CD8-positive, alpha-beta memory T cell (primary cell): ENCODE measurements at regions not wholly inside any gene's neighbourhood (a gene's known extent, or its start where the extent isn't known, plus 50 kb on each side); places are given as distances from the start of the nearest gene placed in this dataset.

Experiments used
- CTCF ChIA-PET: fragments of 350-600 bp; sonication (Branson Sonifier 250); formaldehyde crosslinking; loops from one replicate; lab custom pipeline; 2021; ENCODE audit warnings: antibody characterized with exemption; lab: Charles Lee
- POLR2A ChIA-PET: fragments of 350-600 bp; sonication (Branson Sonifier 250); formaldehyde crosslinking; loops from one replicate; lab custom pipeline; 2021; ENCODE audit warnings: antibody characterized with exemption; lab: Charles Lee
- DNase-seq, 5 donors: peaks; one replicate each; pipeline versions ENCODE4 v3.0.0 to v3.0.0-alpha.2; 2020 to 2022; ENCODE audit warnings: mixed read lengths in 1 of 5
- H3K27ac ChIP-seq: one replicate; pipeline ENCODE4 v1.7.0; 2013; ENCODE audit warnings: low read depth, mild to moderate bottlenecking, low read length, moderate library complexity
- H3K27me3 ChIP-seq: 2 replicates; pipeline ENCODE4 v1.7.0; 2013; ENCODE audit warnings: low read length, mild to moderate bottlenecking; ENCODE audit not compliant: insufficient read depth, poor library complexity, severe bottlenecking
- H3K36me3 ChIP-seq: 2 replicates; pipeline ENCODE4 v1.7.0; 2013; ENCODE audit warnings: mild to moderate bottlenecking, low read length, moderate library complexity; ENCODE audit not compliant: insufficient read depth
- H3K4me1 ChIP-seq: 2 replicates; pipeline ENCODE4 v1.7.0; 2013; ENCODE audit warnings: mild to moderate bottlenecking, low read length, moderate library complexity; ENCODE audit not compliant: insufficient read depth
- H3K4me3 ChIP-seq: 2 replicates; pipeline ENCODE4 v1.7.0; 2013; ENCODE audit warnings: mild to moderate bottlenecking, low read length
- H3K9me3 ChIP-seq: 2 replicates; pipeline ENCODE4 v1.7.0; 2013; ENCODE audit warnings: mild to moderate bottlenecking, low read length
- H3K27ac Mint-ChIP-seq, 8 donors: one replicate each; pipeline ENCODE4 v1.8.0; 2020 to 2021; ENCODE audit warnings: mixed read lengths in 8 of 8, mild to moderate bottlenecking in 6 of 8, inconsistent platforms in 3 of 8, moderate library complexity in 3 of 8
- H3K27me3 Mint-ChIP-seq, 2 donors: one replicate each; pipeline ENCODE4 v1.8.0; 2020 to 2021; ENCODE audit warnings: mixed read lengths in 2 of 2, mild to moderate bottlenecking in 1 of 2, moderate library complexity in 1 of 2
- H3K36me3 Mint-ChIP-seq, 3 donors: one replicate each; pipeline ENCODE4 v1.8.0; 2020 to 2021; ENCODE audit warnings: mixed read lengths in 3 of 3, inconsistent platforms in 1 of 3, mild to moderate bottlenecking in 1 of 3
- H3K4me1 Mint-ChIP-seq, 3 donors: one replicate each; pipeline ENCODE4 v1.8.0; 2020 to 2021; ENCODE audit warnings: mixed read lengths in 3 of 3, inconsistent platforms in 1 of 3, mild to moderate bottlenecking in 1 of 3
- H3K4me3 Mint-ChIP-seq, 7 donors: one replicate each; pipeline ENCODE4 v1.8.0; 2020 to 2021; ENCODE audit warnings: mixed read lengths in 7 of 7, mild to moderate bottlenecking in 6 of 7, moderate library complexity in 4 of 7, inconsistent platforms in 2 of 7
- H3K9me3 Mint-ChIP-seq, 5 donors: one replicate each; pipeline ENCODE4 v1.8.0; 2020 to 2022; ENCODE audit warnings: mixed read lengths in 5 of 5, mild to moderate bottlenecking in 3 of 5, moderate library complexity in 2 of 5, inconsistent platforms in 1 of 5

DNA sequence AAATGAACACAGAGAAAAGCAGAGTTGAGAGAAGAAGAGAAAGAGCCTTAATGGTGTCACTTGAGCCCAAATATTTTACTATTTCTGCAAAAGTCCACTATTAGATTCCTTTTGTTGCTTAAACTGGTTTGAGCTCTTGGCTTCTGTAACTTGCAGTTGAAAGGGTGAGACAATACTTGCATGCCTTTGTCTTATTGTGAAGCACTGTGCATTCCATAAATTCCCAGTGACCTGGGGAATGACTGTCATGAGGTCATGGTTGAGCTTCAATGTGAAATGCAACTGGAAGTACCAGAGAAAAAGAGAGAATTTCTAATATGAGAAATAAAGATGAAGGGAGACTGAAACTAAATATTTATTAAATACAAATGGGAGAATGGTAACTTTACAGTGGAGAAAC, 310.9 kb downstream of the TDRD3 start:
- Mint-ChIP-seq H3K36me3 (no peaks in the 10 kb centered on the region), H3K4me1 (no peaks in the 10 kb centered on the region), H3K9me3 (peaks cover 0 to 6% (median 3%) of the 10 kb centered on the region in 5 donors), H3K27ac (no peak overlapping the region), H3K27me3 (peaks cover 0 to 1% of the 10 kb centered on the region in 2 donors), H3K4me3 (no peak overlapping the region)
- Histone ChIP-seq H3K27me3 (no peaks in the 10 kb centered on the region), H3K27ac (no peak overlapping the region), H3K36me3 (no peaks in the 10 kb centered on the region), H3K4me3 (no peak overlapping the region), H3K4me1 (no peaks in the 10 kb centered on the region), H3K9me3 (no peaks in the 10 kb centered on the region)
- ChIA-PET POLR2A (no interaction called here), CTCF (no interaction called here)
- no peak for DNase-seq

DNA sequence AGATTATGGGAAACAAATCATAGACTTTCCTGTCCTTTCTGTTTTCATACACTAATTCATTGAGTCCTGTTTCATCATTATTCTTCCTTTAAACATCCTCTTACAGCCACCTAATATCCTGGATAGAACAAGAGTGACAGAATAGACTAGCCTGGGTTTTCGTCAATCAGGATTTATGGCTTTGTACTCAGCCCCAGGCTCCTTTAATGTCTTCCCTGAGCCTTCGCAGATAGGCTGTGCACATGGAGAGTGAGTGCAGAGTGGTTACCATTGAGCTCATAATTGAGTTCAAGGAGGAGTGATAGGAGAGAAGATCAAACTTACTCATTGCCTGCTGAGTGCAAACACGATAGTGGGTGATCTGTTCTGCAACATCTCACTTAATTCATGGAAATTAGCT, 304.9 kb downstream of the TDRD3 start:
- H3K4me1 ChIP-seq = no peaks in the 10 kb centered on the region
- POLR2A ChIA-PET = no interaction called here
- no peaks in the 10 kb centered on the region for H3K4me1 Mint-ChIP-seq
- no peak overlapping the region for H3K4me3 Mint-ChIP-seq
- H3K9me3 Mint-ChIP-seq = peaks cover 0 to 4% (median 2%) of the 10 kb centered on the region in 5 donors
- no peak overlapping the region for H3K27ac Mint-ChIP-seq
- CTCF ChIA-PET = no interaction called here
- H3K36me3 Mint-ChIP-seq = no peaks in the 10 kb centered on the region
- H3K27me3 ChIP-seq = no peaks in the 10 kb centered on the region
- no peaks in the 10 kb centered on the region for H3K9me3 ChIP-seq
- DNase-seq = no peak
- H3K36me3 ChIP-seq = no peaks in the 10 kb centered on the region
- no peak overlapping the region for H3K4me3 ChIP-seq
- no peak overlapping the region for H3K27ac ChIP-seq
- H3K27me3 Mint-ChIP-seq = peaks cover 0 to 1% of the 10 kb centered on the region in 2 donors

DNA sequence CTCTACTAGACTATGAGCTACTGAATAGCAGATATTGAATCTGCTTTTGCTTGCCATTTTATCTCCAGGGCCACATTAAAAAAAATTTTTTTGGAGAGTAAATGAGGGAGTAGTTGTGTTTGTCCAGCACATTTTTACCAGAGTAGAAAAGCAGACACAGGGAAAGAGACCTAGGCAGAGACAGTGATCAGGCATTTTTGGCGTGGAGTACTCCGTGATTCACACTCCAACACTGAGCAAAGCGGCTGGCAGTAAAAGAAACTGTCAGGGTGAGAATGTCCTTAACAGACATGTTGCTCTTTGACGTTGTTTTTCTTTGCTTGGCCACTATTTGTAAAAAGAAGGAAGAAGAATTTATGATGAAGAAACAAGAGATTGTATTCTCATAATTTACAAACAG, 304.0 kb downstream of the TDRD3 start:
- Mint-ChIP-seq H3K36me3 (no peaks in the 10 kb centered on the region), H3K4me3 (no peak overlapping the region), H3K27me3 (peaks cover 0 to 1% of the 10 kb centered on the region in 2 donors), H3K4me1 (no peaks in the 10 kb centered on the region), H3K9me3 (peaks cover 0 to 4% (median 2%) of the 10 kb centered on the region in 5 donors), H3K27ac (no peak overlapping the region)
- no peaks in the 10 kb centered on the region for H3K36me3 ChIP-seq
- H3K27ac ChIP-seq = no peak overlapping the region
- no peaks in the 10 kb centered on the region for H3K27me3 ChIP-seq
- ChIA-PET POLR2A (no interaction called here), CTCF (no interaction called here)
- DNase-seq = no peak
- H3K9me3 ChIP-seq = no peaks in the 10 kb centered on the region
- H3K4me1 ChIP-seq = no peaks in the 10 kb centered on the region
- no peak overlapping the region for H3K4me3 ChIP-seq

GRCh38 chr13:60699636-60700035, 302.6 kb downstream of the TDRD3 start:
- Mint-ChIP-seq H3K4me3 (no peak overlapping the region), H3K4me1 (no peaks in the 10 kb centered on the region), H3K27ac (no peak overlapping the region), H3K9me3 (peaks cover 0 to 4% (median 0%) of the 10 kb centered on the region in 5 donors), H3K36me3 (no peaks in the 10 kb centered on the region), H3K27me3 (peaks cover 0 to 1% of the 10 kb centered on the region in 2 donors)
- POLR2A ChIA-PET = no interaction called here
- no peak overlapping the region for H3K4me3 ChIP-seq
- CTCF ChIA-PET = no interaction called here
- H3K27me3 ChIP-seq = no peaks in the 10 kb centered on the region
- no peaks in the 10 kb centered on the region for H3K9me3 ChIP-seq
- DNase-seq = no peak
- no peaks in the 10 kb centered on the region for H3K36me3 ChIP-seq
- no peak overlapping the region for H3K27ac ChIP-seq
- no peaks in the 10 kb centered on the region for H3K4me1 ChIP-seq

GRCh38 chr13:60696602-60697001, 299.6 kb downstream of the TDRD3 start:
- Histone ChIP-seq H3K9me3 (no peaks in the 10 kb centered on the region), H3K4me1 (no peaks in the 10 kb centered on the region), H3K27ac (no peak overlapping the region), H3K36me3 (no peaks in the 10 kb centered on the region), H3K4me3 (no peak overlapping the region), H3K27me3 (no peaks in the 10 kb centered on the region)
- no peaks in the 10 kb centered on the region for H3K4me1 Mint-ChIP-seq
- no peaks in the 10 kb centered on the region for H3K36me3 Mint-ChIP-seq
- DNase-seq = no peak
- H3K27ac Mint-ChIP-seq = no peak overlapping the region
- H3K4me3 Mint-ChIP-seq = no peak overlapping the region
- POLR2A ChIA-PET = no interaction called here
- H3K9me3 Mint-ChIP-seq = peaks cover 0 to 4% (median 0%) of the 10 kb centered on the region in 5 donors
- no peaks in the 10 kb centered on the region for H3K27me3 Mint-ChIP-seq
- CTCF ChIA-PET = no interaction called here

GRCh38 chr13:60691268-60691667, 294.2 kb downstream of the TDRD3 start:
- no peaks in the 10 kb centered on the region for H3K4me1 ChIP-seq
- no peaks in the 10 kb centered on the region for H3K36me3 ChIP-seq
- no peaks in the 10 kb centered on the region for H3K36me3 Mint-ChIP-seq
- no peaks in the 10 kb centered on the region for H3K27me3 Mint-ChIP-seq
- CTCF ChIA-PET = no interaction called here
- no peaks in the 10 kb centered on the region for H3K9me3 ChIP-seq
- peaks cover 0 to 12% (median 2%) of the 10 kb centered on the region in 5 donors for H3K9me3 Mint-ChIP-seq
- H3K4me3 Mint-ChIP-seq = no peak overlapping the region
- no peak overlapping the region for H3K4me3 ChIP-seq
- DNase-seq = no peak
- POLR2A ChIA-PET = no interaction called here
- H3K4me1 Mint-ChIP-seq = no peaks in the 10 kb centered on the region
- H3K27ac ChIP-seq = no peak overlapping the region
- H3K27me3 ChIP-seq = no peaks in the 10 kb centered on the region
- H3K27ac Mint-ChIP-seq = no peak overlapping the region

DNA sequence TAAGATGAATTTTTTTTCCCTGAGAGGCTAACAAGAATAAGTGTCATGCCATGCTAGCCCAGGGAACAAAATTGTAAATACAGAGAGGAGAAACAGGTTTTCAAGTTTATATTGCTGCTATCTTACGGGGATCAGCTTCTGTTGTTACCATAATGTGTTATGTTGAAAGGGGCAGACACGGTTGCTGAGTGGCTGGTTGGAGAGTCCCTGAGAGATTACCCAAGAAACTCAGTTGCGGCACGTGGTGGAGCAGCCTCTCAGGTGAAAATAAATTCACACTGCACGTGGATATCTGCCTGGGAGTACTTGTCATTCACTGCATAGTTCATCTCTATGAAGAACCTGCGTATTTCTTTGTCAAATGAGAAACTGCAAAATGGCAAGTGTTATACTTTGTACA, 293.6 kb downstream of the TDRD3 start:
- H3K27ac ChIP-seq = no peak overlapping the region
- ChIA-PET CTCF (no interaction called here), POLR2A (no interaction called here)
- H3K36me3 Mint-ChIP-seq = no peaks in the 10 kb centered on the region
- H3K27me3 ChIP-seq = no peaks in the 10 kb centered on the region
- no peak overlapping the region for H3K4me3 ChIP-seq
- no peaks in the 10 kb centered on the region for H3K27me3 Mint-ChIP-seq
- H3K4me3 Mint-ChIP-seq = no peak overlapping the region
- no peaks in the 10 kb centered on the region for H3K4me1 ChIP-seq
- DNase-seq = no peak
- no peak overlapping the region for H3K27ac Mint-ChIP-seq
- peaks cover 0 to 12% (median 2%) of the 10 kb centered on the region in 5 donors for H3K9me3 Mint-ChIP-seq
- no peaks in the 10 kb centered on the region for H3K9me3 ChIP-seq
- no peaks in the 10 kb centered on the region for H3K4me1 Mint-ChIP-seq
- no peaks in the 10 kb centered on the region for H3K36me3 ChIP-seq

GRCh38 chr13:60689571-60689970, 292.6 kb downstream of the TDRD3 start:
- ChIA-PET POLR2A (no interaction called here), CTCF (no interaction called here)
- Histone ChIP-seq H3K36me3 (no peaks in the 10 kb centered on the region), H3K9me3 (no peaks in the 10 kb centered on the region), H3K27ac (no peak overlapping the region), H3K4me3 (no peak overlapping the region), H3K4me1 (no peaks in the 10 kb centered on the region), H3K27me3 (no peaks in the 10 kb centered on the region)
- Mint-ChIP-seq H3K9me3 (peaks cover 0 to 12% (median 2%) of the 10 kb centered on the region in 5 donors), H3K27ac (no peak overlapping the region), H3K36me3 (no peaks in the 10 kb centered on the region), H3K4me3 (no peak overlapping the region), H3K4me1 (no peaks in the 10 kb centered on the region), H3K27me3 (no peaks in the 10 kb centered on the region)
- no peak for DNase-seq

- no peaks in the 10 kb centered on the region for H3K4me1 ChIP-seq
- CTCF ChIA-PET = no interaction called here
- no peaks in the 10 kb centered on the region for H3K27me3 Mint-ChIP-seq
- H3K36me3 Mint-ChIP-seq = no peaks in the 10 kb centered on the region
- H3K27ac ChIP-seq = no peak overlapping the region
- H3K4me1 Mint-ChIP-seq = no peaks in the 10 kb centered on the region
- no peak for DNase-seq
- peaks cover 0 to 12% (median 2%) of the 10 kb centered on the region in 5 donors for H3K9me3 Mint-ChIP-seq
- POLR2A ChIA-PET = no interaction called here
- H3K4me3 Mint-ChIP-seq = no peak overlapping the region
- H3K27ac Mint-ChIP-seq = no peak overlapping the region
- no peak overlapping the region for H3K4me3 ChIP-seq
- no peaks in the 10 kb centered on the region for H3K9me3 ChIP-seq
- no peaks in the 10 kb centered on the region for H3K27me3 ChIP-seq
- H3K36me3 ChIP-seq = no peaks in the 10 kb centered on the region
Observed at GRCh38 chr13:60689076-60689475, 292.1 kb downstream of the TDRD3 start.
